Liver (tissue), 8 donors: ENCODE measurements at regions not wholly inside any gene's neighbourhood (a gene's known extent, or its start where the extent isn't known, plus 50 kb on each side); places are given as distances from the start of the nearest gene placed in this dataset.

ENCODE experiments used
- DNase-seq: peaks from one replicate; pipeline ENCODE4 v3.0.0-alpha.2; 2017; ENCODE audit warnings: low spot score
- H3K27ac ChIP-seq, 2 donors: one replicate each; pipeline ENCODE4 v1.7.0; 2013; ENCODE audit warnings: inconsistent platforms in 2 of 2, low read length in 2 of 2, control low read depth in 1 of 2, low read depth in 1 of 2, mild to moderate bottlenecking in 1 of 2
- H3K27me3 ChIP-seq, 4 donors: one replicate each; pipeline versions ENCODE4 v1.6.1 to v1.7.0; 2013; ENCODE audit warnings: low read length in 3 of 4, inconsistent platforms in 1 of 4, mild to moderate bottlenecking in 1 of 4, moderate library complexity in 1 of 4; ENCODE audit not compliant: control insufficient read depth in 4 of 4, insufficient read depth in 4 of 4
- H3K36me3 ChIP-seq, 4 donors: one replicate each; pipeline versions ENCODE4 v1.6.1 to v1.7.0; 2013; ENCODE audit warnings: low read length in 3 of 4, mild to moderate bottlenecking in 3 of 4, low read depth in 1 of 4, moderate library complexity in 1 of 4; ENCODE audit not compliant: control insufficient read depth in 4 of 4, insufficient read depth in 3 of 4
- H3K4me1 ChIP-seq, 4 donors: one replicate each; pipeline versions ENCODE4 v1.6.1 to v1.7.0; 2013; ENCODE audit warnings: low read length in 3 of 4, mild to moderate bottlenecking in 3 of 4, moderate library complexity in 1 of 4; ENCODE audit not compliant: control insufficient read depth in 4 of 4, insufficient read depth in 4 of 4
- H3K4me3 ChIP-seq, 3 donors: one replicate each; pipeline versions ENCODE4 v1.6.1 to v1.7.0; 2013; ENCODE audit warnings: low read length in 3 of 3, control low read depth in 1 of 3, low read depth in 1 of 3, mild to moderate bottlenecking in 1 of 3
- H3K9ac ChIP-seq, 2 donors: one replicate each; pipeline ENCODE4 v1.7.0; 2013; ENCODE audit warnings: low read length in 2 of 2, mild to moderate bottlenecking in 2 of 2, moderate library complexity in 2 of 2, control low read depth in 1 of 2, low read depth in 1 of 2
- H3K9me3 ChIP-seq, 4 donors: one replicate each; pipeline versions ENCODE4 v1.6.1 to v1.7.0; 2013; ENCODE audit warnings: low read length in 3 of 4; ENCODE audit not compliant: control insufficient read depth in 4 of 4
- ATF3 ChIP-seq: IDR thresholded peaks from 2 replicates; pipeline ENCODE4 v1.6.1; 2016; ENCODE audit warnings: antibody characterized with exemption
- CTCF ChIP-seq: fragments of 150-350 bp; IDR thresholded peaks from 2 replicates; pipeline ENCODE4 v1.5.1; 2017; ENCODE audit warnings: improper control_type of control experiment, low read depth, low read length; ENCODE audit not compliant: missing input control
- EGR1 ChIP-seq, 2 donors: IDR thresholded peaks; 2 replicates each; pipeline ENCODE4 v1.6.1; 2016 to 2018; ENCODE audit warnings: antibody characterized with exemption in 2 of 2, low read depth in 2 of 2
- FOXA1 ChIP-seq: IDR thresholded peaks from 2 replicates; pipeline ENCODE4 v1.6.1; 2016; ENCODE audit warnings: antibody characterized with exemption
- FOXA2 ChIP-seq: IDR thresholded peaks from 2 replicates; pipeline ENCODE4 v1.6.1; 2016; ENCODE audit warnings: antibody characterized with exemption
- GABPA ChIP-seq, 2 donors: IDR thresholded peaks in 1 of 2; conservative IDR thresholded peaks in 1 of 2; 2 replicates each; pipeline ENCODE4 v1.6.1; 2016; ENCODE audit warnings: antibody characterized with exemption in 2 of 2, mild to moderate bottlenecking in 1 of 2, moderate library complexity in 1 of 2
- HNF4A ChIP-seq, 2 donors: conservative IDR thresholded peaks; 2 replicates each; pipeline ENCODE4 v1.6.1; 2016; ENCODE audit warnings: antibody characterized with exemption in 2 of 2, mild to moderate bottlenecking in 2 of 2
- HNF4G ChIP-seq: IDR thresholded peaks from 2 replicates; pipeline ENCODE4 v1.6.1; 2016; ENCODE audit warnings: antibody characterized with exemption
- JUND ChIP-seq, 2 donors: IDR thresholded peaks; 2 replicates each; pipeline ENCODE4 v1.6.1; 2016; ENCODE audit warnings: antibody characterized with exemption in 2 of 2
- MAX ChIP-seq: IDR thresholded peaks from 2 replicates; pipeline ENCODE4 v1.6.1; 2016; ENCODE audit warnings: antibody characterized with exemption
- NR2F2 ChIP-seq: IDR thresholded peaks from 2 replicates; pipeline ENCODE4 v1.6.1; 2016; ENCODE audit warnings: antibody characterized with exemption
- RAD21 ChIP-seq, 2 donors: IDR thresholded peaks; 2 replicates each; pipeline ENCODE4 v1.6.1; 2016; ENCODE audit warnings: antibody characterized with exemption in 2 of 2, mild to moderate bottlenecking in 2 of 2
- REST ChIP-seq: IDR thresholded peaks from 2 replicates; pipeline ENCODE4 v1.6.1; 2016; ENCODE audit warnings: antibody characterized with exemption, mild to moderate bottlenecking
- RXRA ChIP-seq, 2 donors: IDR thresholded peaks; 2 replicates each; pipeline ENCODE4 v1.6.1; 2017 to 2018; ENCODE audit warnings: antibody characterized with exemption in 2 of 2, mild to moderate bottlenecking in 1 of 2
- SP1 ChIP-seq: IDR thresholded peaks from 2 replicates; pipeline ENCODE4 v1.6.1; 2018; ENCODE audit warnings: antibody characterized with exemption, mild to moderate bottlenecking
- TAF1 ChIP-seq: conservative IDR thresholded peaks from 2 replicates; pipeline ENCODE4 v1.6.1; 2016; ENCODE audit warnings: antibody characterized with exemption, mild to moderate bottlenecking
- YY1 ChIP-seq: IDR thresholded peaks from 2 replicates; pipeline ENCODE4 v1.6.1; 2016; ENCODE audit warnings: antibody characterized with exemption, mild to moderate bottlenecking
- ZBTB33 ChIP-seq: IDR thresholded peaks from 2 replicates; pipeline ENCODE4 v1.6.1; 2016; ENCODE audit warnings: antibody characterized with exemption
- WGBS: extraction: QIAGEN DNeasy Blood & Tissue Kit; methylation state at CpG from one replicate; pipeline ENCODE4 v1.1.7; 2013; 5-methylcytosine and 5-hydroxymethylcytosine counted together
- donor health status: healthy.
- donor health status: healthy.
- donor health status: healthy.
- donor health status: healthy.
- donor health status: healthy.

- Histone ChIP-seq H3K36me3 (no peaks in the 10 kb centered on the region), H3K4me3 (no peak overlapping the region), H3K27me3 (no peaks in the 10 kb centered on the region), H3K9ac (no peak overlapping the region), H3K9me3 (peaks cover 0 to 4% (median 3%) of the 10 kb centered on the region in 4 donors), H3K27ac (no peak overlapping the region), H3K4me1 (no peaks in the 10 kb centered on the region)
- TF ChIP-seq REST = no peak
- no peak for TF ChIP-seq CTCF
- no peak for TF ChIP-seq HNF4A (conservative IDR thresholded peaks at IDR 0.05)
- TF ChIP-seq YY1 = no peak
- WGBS = 92% methylated on average over 5 of the region's 5 CpGs
- no peak for DNase-seq
Observed at GRCh38 chr9:73494894-73495293, 343.2 kb downstream of the ANXA1 start.

- no peak for TF ChIP-seq RAD21 (IDR thresholded peaks at IDR 0.05)
- no peak for TF ChIP-seq JUND (IDR thresholded peaks at IDR 0.05)
- no peak for TF ChIP-seq ATF3
- no peak for TF ChIP-seq RXRA (IDR thresholded peaks at IDR 0.05)
- TF ChIP-seq GABPA (IDR thresholded peaks at IDR 0.05 in 1 of 2, conservative IDR thresholded peaks at IDR 0.05 in 1 of 2) = no peak
- no peak for TF ChIP-seq FOXA2
- TF ChIP-seq HNF4G = no peak
- TF ChIP-seq HNF4A (conservative IDR thresholded peaks at IDR 0.05) = no peak
- no peak for TF ChIP-seq CTCF
- no peak for TF ChIP-seq SP1
- no peak for TF ChIP-seq ZBTB33
- no peak for TF ChIP-seq REST
- TF ChIP-seq MAX = no peak
- TF ChIP-seq FOXA1 = no peak
- TF ChIP-seq TAF1 = no peak
- no peak for TF ChIP-seq YY1
- TF ChIP-seq NR2F2 = no peak
- TF ChIP-seq EGR1 (IDR thresholded peaks at IDR 0.05; ENCODE audit: low read depth in 2 of 2) = no peak
- H3K9me3 ChIP-seq = peaks cover 0 to 4% (median under 1%) of the 10 kb centered on the region in 4 donors
- DNase-seq = no peak
- H3K9ac ChIP-seq = no peak overlapping the region
- H3K27ac ChIP-seq = no peak overlapping the region
- H3K4me1 ChIP-seq = no peaks in the 10 kb centered on the region
- no peaks in the 10 kb centered on the region for H3K36me3 ChIP-seq
- no peaks in the 10 kb centered on the region for H3K27me3 ChIP-seq
- 79% methylated on average over 2 of the region's 2 CpGs for WGBS
- no peak overlapping the region for H3K4me3 ChIP-seq
Observed at GRCh38 chr9:73497796-73498195, 346.1 kb downstream of the ANXA1 start.
